Breast epithelium (tissue), 3 donors: ENCODE measurements at regions not wholly inside any gene's neighbourhood (a gene's known extent, or its start where the extent isn't known, plus 50 kb on each side); places are given as distances from the start of the nearest gene placed in this dataset.

Experiments
- POLR2A ChIP-seq: fragments of 450-650 bp; IDR thresholded peaks from one replicate; pipeline ENCODE4 v1.6.1; 2016; ENCODE audit warnings: antibody characterized with exemption, mild to moderate bottlenecking, moderate library complexity
- POLR2AphosphoS5 ChIP-seq, 3 donors: sonication (generic); formaldehyde crosslinking; IDR thresholded peaks; one replicate each; pipeline ENCODE4 v1.6.1; 2017; ENCODE audit warnings: antibody characterized with exemption in 3 of 3
- TF ChIP-seq, protein P1 (sequence below), 3 donors: fragments of 450-650 bp; IDR thresholded peaks; one replicate each; pipeline ENCODE4 v1.5.1; 2016 to 2017; ENCODE audit warnings: antibody characterized with exemption in 3 of 3, mild to moderate bottlenecking in 3 of 3, moderate library complexity in 3 of 3

DNA sequence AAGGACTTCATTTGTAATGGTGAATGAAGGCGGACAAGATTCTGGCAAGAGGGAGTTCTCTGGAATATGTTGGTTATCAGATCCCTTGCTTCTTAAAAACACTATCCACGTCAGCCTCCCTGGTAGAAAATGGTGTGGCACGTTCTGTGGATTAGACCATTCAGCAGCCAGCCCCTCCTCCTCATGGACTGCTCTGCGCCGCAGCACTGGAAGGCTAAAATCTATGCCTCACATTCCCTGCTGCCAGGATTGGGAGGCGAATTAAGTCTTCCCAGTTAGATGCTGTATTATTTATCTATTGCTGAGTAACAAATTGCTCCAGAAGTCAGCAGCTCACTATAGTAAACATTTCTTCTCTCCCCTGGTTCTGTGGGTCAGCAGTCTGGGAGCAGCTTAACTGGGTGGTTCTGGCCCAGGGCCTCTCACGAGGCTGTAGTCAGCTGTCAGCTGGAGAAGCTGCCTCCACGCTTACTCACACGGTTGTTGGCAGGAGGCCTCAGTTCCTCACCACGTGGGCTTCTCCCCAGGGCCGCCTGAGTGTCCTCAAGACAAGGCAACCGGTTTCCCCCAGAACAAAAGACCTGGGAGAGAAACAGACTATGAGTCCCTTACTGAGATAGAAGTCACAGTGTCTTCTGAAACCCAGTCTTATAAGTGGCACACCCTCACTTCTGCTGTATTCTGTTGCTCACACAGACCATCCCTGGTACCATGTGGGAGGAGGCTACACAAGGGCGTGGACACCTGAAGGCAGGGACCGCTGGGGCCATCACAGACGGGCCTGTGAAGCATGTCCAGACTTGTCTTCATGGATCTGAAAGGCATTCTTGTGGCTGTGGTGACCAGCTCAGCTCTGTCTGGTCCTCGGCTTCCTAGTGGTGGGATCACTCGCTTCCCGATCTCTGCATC lies 101.0 kb downstream of the NRN1 start:
- TF ChIP-seq, protein P1, sequence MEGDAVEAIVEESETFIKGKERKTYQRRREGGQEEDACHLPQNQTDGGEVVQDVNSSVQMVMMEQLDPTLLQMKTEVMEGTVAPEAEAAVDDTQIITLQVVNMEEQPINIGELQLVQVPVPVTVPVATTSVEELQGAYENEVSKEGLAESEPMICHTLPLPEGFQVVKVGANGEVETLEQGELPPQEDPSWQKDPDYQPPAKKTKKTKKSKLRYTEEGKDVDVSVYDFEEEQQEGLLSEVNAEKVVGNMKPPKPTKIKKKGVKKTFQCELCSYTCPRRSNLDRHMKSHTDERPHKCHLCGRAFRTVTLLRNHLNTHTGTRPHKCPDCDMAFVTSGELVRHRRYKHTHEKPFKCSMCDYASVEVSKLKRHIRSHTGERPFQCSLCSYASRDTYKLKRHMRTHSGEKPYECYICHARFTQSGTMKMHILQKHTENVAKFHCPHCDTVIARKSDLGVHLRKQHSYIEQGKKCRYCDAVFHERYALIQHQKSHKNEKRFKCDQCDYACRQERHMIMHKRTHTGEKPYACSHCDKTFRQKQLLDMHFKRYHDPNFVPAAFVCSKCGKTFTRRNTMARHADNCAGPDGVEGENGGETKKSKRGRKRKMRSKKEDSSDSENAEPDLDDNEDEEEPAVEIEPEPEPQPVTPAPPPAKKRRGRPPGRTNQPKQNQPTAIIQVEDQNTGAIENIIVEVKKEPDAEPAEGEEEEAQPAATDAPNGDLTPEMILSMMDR (IDR thresholded peaks at IDR 0.05): no peak
- no peak for TF ChIP-seq POLR2A
- TF ChIP-seq POLR2AphosphoS5 (IDR thresholded peaks at IDR 0.05): no peak
